Erythroblast (primary cell): ENCODE measurements at regions not wholly inside any gene's neighbourhood (a gene's known extent, or its start where the extent isn't known, plus 50 kb on each side); places are given as distances from the start of the nearest gene placed in this dataset.

Source experiments
- GATA1 ChIP-seq: IDR thresholded peaks from 2 replicates; pipeline ENCODE4 v1.6.1; 2011; ENCODE audit warnings: low read depth, mild to moderate bottlenecking, control low read depth, low read length, moderate library complexity
- POLR2A ChIP-seq: IDR thresholded peaks from 2 replicates; pipeline ENCODE4 v1.6.1; 2011; ENCODE audit warnings: mild to moderate bottlenecking, low read length

GRCh38 chr3:99578339-99578970, 59.9 kb upstream of the COL8A1 start:
- TF ChIP-seq POLR2A (no peak), GATA1 (no peak)
